ENCODE measurements at regions not wholly inside any gene's neighbourhood (a gene's known extent, or its start where the extent isn't known, plus 50 kb on each side); places are given as distances from the start of the nearest gene placed in this dataset.

DNA sequence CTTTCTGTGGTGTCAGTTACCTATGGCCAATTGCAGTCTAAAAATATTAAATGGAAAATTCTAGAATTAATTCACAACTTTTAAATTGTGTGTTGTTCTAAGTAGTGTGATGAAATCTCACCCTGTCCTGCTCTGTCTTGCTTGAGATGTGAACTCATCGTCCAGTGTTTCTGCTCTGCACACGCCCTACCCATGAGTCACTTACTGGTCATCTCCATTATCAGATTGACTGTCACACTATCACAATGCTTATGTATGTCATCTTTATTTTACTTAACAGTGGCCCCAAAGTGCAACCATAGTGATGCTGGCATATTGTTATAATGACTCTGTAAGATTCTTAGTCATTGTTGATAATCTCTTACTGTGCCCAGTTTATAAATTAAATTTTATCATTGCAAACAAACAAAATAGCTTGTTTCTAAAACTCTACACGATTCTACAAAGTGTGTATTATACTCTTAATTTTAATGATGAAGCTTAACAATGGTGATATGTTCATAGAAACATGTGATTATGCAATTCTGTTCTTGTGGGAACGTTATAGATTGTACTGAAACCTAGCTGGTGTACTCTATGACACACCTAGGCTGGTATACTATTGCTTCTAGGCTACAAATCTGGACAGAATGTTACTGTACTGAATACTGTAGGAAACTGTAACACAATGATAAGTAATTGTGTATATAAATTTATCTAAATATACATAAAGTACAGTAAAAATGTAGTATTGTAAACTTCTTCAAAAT, 1086.8 kb upstream of the PIK3C3 start:
- Histone ChIP-seq H2AFZ (ENCODE audit: low read length) (no peak overlapping the region), H3K4me2 (ENCODE audit: low read length) (no peak overlapping the region), H3K27me3 (ENCODE audit: insufficient read depth, low read length) (no peaks in the 10 kb centered on the region), H3K4me3 (ENCODE audit: low read depth, low read length, poor library complexity, severe bottlenecking) (no peak overlapping the region), H3K4me1 (ENCODE audit: insufficient read depth, low read length, severe bottlenecking) (no peaks in the 10 kb centered on the region), H3K79me2 (ENCODE audit: insufficient read depth, low read length) (no peaks in the 10 kb centered on the region), H3K9me2 (ENCODE audit: low read depth, low read length) (no peaks in the 10 kb centered on the region), H3K9ac (ENCODE audit: low read length) (no peak overlapping the region), H3K9me3 (ENCODE audit: low read length) (no peaks in the 10 kb centered on the region), H3K27ac (ENCODE audit: low read depth, low read length, poor library complexity, severe bottlenecking) (no peak overlapping the region), H3F3A (ENCODE audit: insufficient read depth, low read length) (no peaks in the 10 kb centered on the region), H3K36me3 (ENCODE audit: insufficient read depth, low read length) (no peaks in the 10 kb centered on the region), H4K20me1 (ENCODE audit: insufficient read depth, low read length) (no peaks in the 10 kb centered on the region)
- TF ChIP-seq CTCF (IDR thresholded peaks at IDR 0.05; ENCODE audit: low read length) (no peak), EZH2 (IDR thresholded peaks at IDR 0.05; ENCODE audit: borderline replicate concordance, low read length) (no peak)

DNA sequence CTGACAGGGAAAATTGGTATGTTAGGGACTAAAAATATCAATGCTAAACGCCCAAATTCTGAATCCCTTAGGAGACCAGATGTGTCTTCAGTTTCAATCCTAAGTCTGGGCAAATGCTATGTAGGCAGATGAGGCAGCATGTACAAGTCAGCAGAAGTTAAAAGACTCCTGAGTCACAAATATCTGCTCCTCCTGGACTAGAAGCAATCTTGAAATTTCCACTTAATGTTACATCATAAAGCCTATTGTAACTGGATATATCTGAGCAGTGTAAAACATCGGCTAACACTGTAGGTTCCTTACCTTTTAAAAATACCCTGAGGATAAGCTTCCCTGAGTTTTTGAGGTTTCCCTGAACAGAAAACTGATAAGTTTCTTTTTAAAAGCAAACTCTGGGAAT, 1087.6 kb upstream of the PIK3C3 start:
- Histone ChIP-seq H2AFZ (ENCODE audit: low read length) (no peak overlapping the region), H3K4me1 (ENCODE audit: insufficient read depth, low read length, severe bottlenecking) (no peaks in the 10 kb centered on the region), H3K9me3 (ENCODE audit: low read length) (no peaks in the 10 kb centered on the region), H3K27me3 (ENCODE audit: insufficient read depth, low read length) (no peaks in the 10 kb centered on the region), H3K4me2 (ENCODE audit: low read length) (no peak overlapping the region), H3K9ac (ENCODE audit: low read length) (no peak overlapping the region), H3K36me3 (ENCODE audit: insufficient read depth, low read length) (no peaks in the 10 kb centered on the region), H4K20me1 (ENCODE audit: insufficient read depth, low read length) (no peaks in the 10 kb centered on the region), H3K9me2 (ENCODE audit: low read depth, low read length) (no peaks in the 10 kb centered on the region), H3K27ac (ENCODE audit: low read depth, low read length, poor library complexity, severe bottlenecking) (no peak overlapping the region), H3K79me2 (ENCODE audit: insufficient read depth, low read length) (no peaks in the 10 kb centered on the region), H3F3A (ENCODE audit: insufficient read depth, low read length) (no peaks in the 10 kb centered on the region), H3K4me3 (ENCODE audit: low read depth, low read length, poor library complexity, severe bottlenecking) (no peak overlapping the region)
- no peak for TF ChIP-seq EZH2 (IDR thresholded peaks at IDR 0.05; ENCODE audit: borderline replicate concordance, low read length)

DNA sequence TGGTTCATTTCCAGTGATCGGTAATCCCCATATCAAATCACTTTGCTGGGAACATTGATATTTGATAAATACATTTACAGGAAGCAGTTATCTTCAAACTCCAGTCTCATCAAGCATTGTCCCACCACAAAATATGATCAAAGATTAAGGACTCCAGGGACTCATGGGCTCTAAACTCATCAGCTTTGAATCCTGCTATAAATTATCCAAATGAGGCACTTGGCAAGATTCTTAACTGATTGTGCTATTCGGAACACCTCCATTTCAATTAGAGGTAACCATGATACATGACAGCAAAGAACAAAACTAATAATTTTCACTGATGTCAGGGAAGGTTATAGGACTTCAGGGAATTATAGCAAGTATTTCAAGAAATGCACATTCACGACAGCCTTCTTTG, 1088.1 kb upstream of the PIK3C3 start:
- H3K36me3 ChIP-seq (ENCODE audit: insufficient read depth, low read length), result no peaks in the 10 kb centered on the region
- no peak for TF ChIP-seq CTCF (IDR thresholded peaks at IDR 0.05; ENCODE audit: low read length)
- no peak for TF ChIP-seq EZH2 (IDR thresholded peaks at IDR 0.05; ENCODE audit: borderline replicate concordance, low read length)
- no peaks in the 10 kb centered on the region for H3K9me2 ChIP-seq (ENCODE audit: low read depth, low read length)
- H3K9me3 ChIP-seq (ENCODE audit: low read length), result no peaks in the 10 kb centered on the region
- H3F3A ChIP-seq (ENCODE audit: insufficient read depth, low read length), result no peaks in the 10 kb centered on the region
- no peak overlapping the region for H3K4me3 ChIP-seq (ENCODE audit: low read depth, low read length, poor library complexity, severe bottlenecking)
- no peaks in the 10 kb centered on the region for H3K79me2 ChIP-seq (ENCODE audit: insufficient read depth, low read length)
- H3K9ac ChIP-seq (ENCODE audit: low read length), result no peak overlapping the region
- H3K4me1 ChIP-seq (ENCODE audit: insufficient read depth, low read length, severe bottlenecking), result no peaks in the 10 kb centered on the region
- H3K27ac ChIP-seq (ENCODE audit: low read depth, low read length, poor library complexity, severe bottlenecking), result no peak overlapping the region
- H3K4me2 ChIP-seq (ENCODE audit: low read length), result no peak overlapping the region
- no peaks in the 10 kb centered on the region for H4K20me1 ChIP-seq (ENCODE audit: insufficient read depth, low read length)
- no peak overlapping the region for H2AFZ ChIP-seq (ENCODE audit: low read length)
- no peaks in the 10 kb centered on the region for H3K27me3 ChIP-seq (ENCODE audit: insufficient read depth, low read length)
